GM19438 (cell line): ENCODE measurements at regions not wholly inside any gene's neighbourhood (a gene's known extent, or its start where the extent isn't known, plus 50 kb on each side); places are given as distances from the start of the nearest gene placed in this dataset.

ENCODE experiments used
- ATAC-seq: cut with Tn5 transposase; IDR thresholded peaks from one replicate; pipeline ENCODE4 v1.9.1; 2021; ENCODE audit warnings: low read depth; ENCODE audit not compliant: unreplicated experiment

GRCh38 chr9:28662675-28663074, 1089.4 kb upstream of the C9orf72 start:
- no peak for ATAC-seq

- no peak for ATAC-seq
Measured at GRCh38 chr9:28668158-28668557, 1094.9 kb upstream of the C9orf72 start.

- no peak for ATAC-seq
Measured at GRCh38 chr9:28671000-28671399, 1097.7 kb upstream of the C9orf72 start.

DNA sequence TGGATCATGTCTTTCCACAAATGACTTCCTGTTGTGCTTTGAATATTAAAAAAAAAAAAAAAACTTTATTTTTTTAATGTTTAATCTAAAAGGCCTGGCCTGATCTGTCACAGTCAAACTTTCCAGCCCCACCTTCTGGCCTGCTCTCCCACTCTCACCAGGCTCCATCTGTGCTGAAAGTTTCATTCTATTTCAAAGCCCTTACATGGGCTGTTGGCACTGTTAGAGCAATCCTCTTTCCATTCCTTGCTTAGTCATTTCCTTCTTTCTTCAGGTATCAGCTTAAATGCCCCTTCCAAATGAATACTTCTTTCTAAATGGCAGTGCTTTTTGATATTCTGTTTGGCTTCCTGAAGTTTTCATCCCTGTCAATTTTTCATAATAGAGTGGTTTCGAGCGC, 1104.8 kb upstream of the C9orf72 start:
- no peak for ATAC-seq

DNA sequence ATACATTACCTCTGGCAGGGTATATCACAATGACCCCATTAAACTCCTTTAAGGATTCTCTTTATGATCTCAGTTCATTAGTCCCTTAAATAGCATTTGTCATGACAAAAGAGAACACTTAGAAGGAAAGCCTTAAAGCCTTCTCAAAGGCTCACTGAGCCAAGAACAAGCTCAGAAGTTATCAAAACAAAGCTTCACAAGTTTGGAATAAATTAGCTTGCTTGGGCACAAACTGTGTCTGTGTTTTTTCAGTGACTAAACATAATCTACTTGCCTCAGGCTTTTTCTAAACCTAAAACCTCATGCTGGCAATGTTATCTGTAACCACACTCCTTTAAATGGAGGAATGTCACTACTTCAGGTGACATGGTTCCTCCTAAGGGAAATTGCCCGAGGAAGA, 1114.9 kb upstream of the C9orf72 start:
- no peak for ATAC-seq

DNA sequence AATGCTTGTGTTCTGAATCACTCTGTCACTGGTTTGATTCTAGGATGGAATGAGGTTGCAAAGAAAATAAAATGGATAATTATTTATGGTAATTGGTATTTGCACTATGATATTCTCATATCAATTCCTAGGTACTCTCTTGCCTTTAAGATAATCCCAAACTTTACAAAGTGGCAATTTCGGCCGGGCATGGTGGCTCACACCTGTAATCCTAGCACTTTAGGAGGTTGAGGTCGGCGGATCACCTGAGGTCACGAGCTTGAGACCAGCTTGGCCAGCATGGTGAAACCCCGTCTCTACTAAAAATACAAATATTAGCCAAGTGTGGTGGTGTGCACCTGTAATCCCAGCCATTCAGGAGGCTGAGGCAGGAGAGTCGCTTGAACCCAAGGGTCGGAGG, 1118.7 kb upstream of the C9orf72 start:
- ATAC-seq, result no peak

- ATAC-seq, result no peak
Measured at GRCh38 chr9:28696960-28697359, 1123.7 kb upstream of the C9orf72 start.

GRCh38 chr9:28699632-28700031, 1126.4 kb upstream of the C9orf72 start:
- ATAC-seq, result no peak

GRCh38 chr9:28707616-28708015, 1134.3 kb upstream of the C9orf72 start:
- no peak for ATAC-seq

DNA sequence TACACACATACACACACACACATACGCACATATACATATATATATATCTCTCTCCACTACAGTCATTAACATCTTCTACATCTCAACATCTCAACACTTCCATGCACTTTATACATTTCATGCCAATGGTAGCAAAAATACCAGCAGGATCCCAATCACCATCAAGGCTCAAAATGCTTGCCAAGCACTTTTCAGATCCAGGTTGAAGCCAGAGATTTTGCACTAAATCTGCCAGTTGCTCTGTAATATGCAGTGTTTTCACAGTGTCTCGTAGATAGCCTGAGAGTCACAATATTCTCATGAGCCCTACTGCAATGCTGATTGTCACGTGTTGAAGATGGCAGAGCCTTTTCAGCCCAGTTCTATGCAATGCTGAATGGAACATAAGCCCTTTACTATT, 1140.9 kb upstream of the C9orf72 start:
- ATAC-seq, result no peak

GRCh38 chr9:28718226-28718625, 1144.9 kb upstream of the C9orf72 start:
- no peak for ATAC-seq

- no peak for ATAC-seq
Measured at GRCh38 chr9:28720746-28721145, 1147.5 kb upstream of the C9orf72 start.

DNA sequence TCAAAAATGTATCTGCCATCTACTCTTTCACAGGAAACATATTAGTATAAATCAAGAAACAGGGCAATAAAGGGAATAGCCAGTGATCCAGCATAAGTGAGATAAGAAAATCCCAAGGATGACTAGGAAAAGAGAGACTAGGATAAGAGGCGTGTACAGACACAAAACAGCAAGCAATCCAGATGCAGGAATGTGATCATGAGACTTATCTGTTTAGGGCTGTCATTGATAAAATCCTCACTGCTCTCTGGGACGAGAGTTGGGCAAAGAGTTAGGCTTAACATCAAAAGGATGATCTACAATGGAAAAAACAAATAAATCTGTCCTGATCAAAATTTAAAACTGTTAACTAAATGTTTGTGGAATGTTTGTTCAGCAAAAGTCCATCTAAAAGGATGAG, 1156.8 kb upstream of the C9orf72 start:
- no peak for ATAC-seq

GRCh38 chr9:28735738-28736342, 1162.6 kb upstream of the C9orf72 start:
- ATAC-seq, result no peak

GRCh38 chr9:28741459-28741858, 1168.2 kb upstream of the C9orf72 start:
- no peak for ATAC-seq

DNA sequence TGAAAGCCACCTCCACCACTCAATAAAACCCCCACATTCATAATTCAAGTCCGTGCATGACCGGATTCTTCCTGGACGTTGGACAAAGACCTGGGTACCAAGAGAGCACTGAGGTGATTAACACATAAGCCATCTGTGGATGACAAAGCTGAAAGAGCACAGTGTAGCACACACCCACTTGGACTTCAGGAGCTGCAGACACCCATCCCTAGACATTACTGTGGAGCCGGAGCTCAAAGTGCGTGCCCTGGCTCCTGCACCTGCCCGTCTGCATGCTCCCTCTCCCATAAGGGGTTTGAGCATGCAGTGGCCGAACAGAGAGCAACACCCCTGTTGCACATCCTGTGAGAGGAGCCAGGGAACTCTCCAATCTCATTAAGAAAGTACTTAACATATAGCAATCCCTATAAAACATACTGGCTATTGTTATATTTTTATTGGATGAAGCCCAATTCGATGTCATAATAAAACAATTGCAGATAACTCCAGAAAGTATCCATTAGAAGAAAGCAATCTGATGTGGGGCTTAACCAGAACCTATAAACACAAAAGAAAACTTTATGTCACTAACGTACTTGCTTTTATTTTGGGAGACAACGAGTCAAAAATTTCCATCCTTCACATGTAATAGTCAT, 1174.2 kb upstream of the C9orf72 start:
- no peak for ATAC-seq

DNA sequence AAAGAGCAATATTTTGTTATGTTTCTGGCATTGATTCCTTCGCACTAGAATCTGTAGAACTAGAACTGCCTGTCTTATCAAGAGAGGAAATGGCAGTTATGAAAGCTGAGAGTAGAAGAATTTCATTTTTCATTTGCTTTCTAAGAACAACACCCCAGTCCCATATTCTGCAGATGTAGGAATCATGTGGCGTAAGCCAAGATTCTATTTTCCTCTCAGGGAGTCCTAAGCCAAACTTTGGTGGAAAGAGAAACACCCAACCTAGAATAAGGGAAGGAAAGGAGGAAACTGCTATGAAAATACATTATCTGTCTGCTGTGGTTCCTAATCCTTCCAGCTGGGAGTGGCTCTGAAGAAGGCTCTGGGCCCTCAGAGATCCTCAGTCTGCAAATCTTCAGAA, 1176.9 kb upstream of the C9orf72 start:
- ATAC-seq, result no peak

GRCh38 chr9:28758341-28758740, 1185.1 kb upstream of the C9orf72 start:
- ATAC-seq, result no peak

- ATAC-seq, result no peak
Measured at GRCh38 chr9:28758971-28759370, 1185.7 kb upstream of the C9orf72 start.

GRCh38 chr9:28762167-28762566, 1188.9 kb upstream of the C9orf72 start:
- no peak for ATAC-seq

DNA sequence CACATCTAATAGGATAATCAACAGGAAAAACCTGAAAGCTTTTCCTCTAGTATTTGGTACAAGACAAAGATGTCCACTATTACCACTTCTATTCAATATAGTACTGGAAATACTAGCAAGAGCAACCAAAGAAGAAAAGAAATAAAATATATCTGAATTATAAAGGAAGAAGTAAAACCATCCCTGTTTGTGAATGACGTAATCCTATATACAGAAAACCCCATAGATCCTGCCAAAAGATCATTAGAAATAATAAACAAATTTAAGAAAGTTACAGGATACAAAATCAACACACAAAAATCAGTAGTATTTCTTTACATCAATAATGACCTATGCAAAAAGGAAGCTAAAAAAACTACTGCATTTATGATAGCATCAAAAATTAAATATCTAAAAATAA, 1191.3 kb upstream of the C9orf72 start:
- no peak for ATAC-seq

DNA sequence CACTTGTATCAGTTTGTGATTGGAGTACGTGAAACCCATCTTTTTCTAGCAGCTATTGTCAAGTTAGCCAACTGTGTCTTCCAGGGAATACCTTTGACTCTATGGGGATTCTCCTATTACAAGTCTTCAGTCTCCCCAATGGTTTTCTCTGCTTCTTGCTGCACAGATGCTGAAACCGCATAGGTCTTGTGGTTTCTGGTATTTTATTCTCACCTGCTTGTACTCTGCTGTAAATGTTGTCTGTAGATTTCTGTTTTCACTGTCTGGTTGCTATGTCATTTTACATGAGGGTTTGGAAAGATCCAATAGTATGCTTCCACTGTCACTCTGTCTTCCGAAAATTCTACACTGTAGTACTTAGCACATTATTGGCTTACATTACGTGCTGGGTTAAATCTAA, 1196.9 kb upstream of the C9orf72 start:
- ATAC-seq, result no peak

- ATAC-seq, result no peak
Measured at GRCh38 chr9:28770827-28771226, 1197.5 kb upstream of the C9orf72 start.
